Stimulated activated CD8-positive, alpha-beta memory T cell treated with anti-CD3 and anti-CD28 coated beads, Interleukin-15, amount 100 ng/mL, for 24 hours (primary cell): ENCODE measurements at regions not wholly inside any gene's neighbourhood (a gene's known extent, or its start where the extent isn't known, plus 50 kb on each side); places are given as distances from the start of the nearest gene placed in this dataset.

ENCODE experiments used
- DNase-seq: peaks from one replicate; pipeline ENCODE4 v3.0.0-alpha.2; 2020; ENCODE audit warnings: low read depth

DNA sequence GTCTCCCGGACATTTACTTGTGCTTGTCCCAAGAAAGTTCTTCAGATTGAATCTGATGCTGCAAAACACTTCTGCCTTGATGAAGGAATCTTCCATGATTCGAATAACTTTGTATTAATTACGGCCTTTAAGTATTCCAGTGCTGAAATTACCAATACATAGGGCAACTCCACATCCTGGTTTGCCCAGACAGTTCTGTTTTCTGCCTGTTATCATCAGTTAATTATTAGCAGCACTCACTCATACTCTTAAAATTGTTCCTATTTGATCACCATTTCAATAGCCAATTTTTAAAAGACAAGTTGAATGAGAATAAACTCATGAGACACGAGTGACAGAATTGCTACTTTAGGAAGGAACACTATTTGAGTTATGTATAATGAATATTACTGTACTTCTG, 620.7 kb upstream of the ZEB2 start:
- no peak for DNase-seq

- no peak for DNase-seq
Measured at GRCh38 chr2:145138626-145139025, 618.7 kb upstream of the ZEB2 start.

DNA sequence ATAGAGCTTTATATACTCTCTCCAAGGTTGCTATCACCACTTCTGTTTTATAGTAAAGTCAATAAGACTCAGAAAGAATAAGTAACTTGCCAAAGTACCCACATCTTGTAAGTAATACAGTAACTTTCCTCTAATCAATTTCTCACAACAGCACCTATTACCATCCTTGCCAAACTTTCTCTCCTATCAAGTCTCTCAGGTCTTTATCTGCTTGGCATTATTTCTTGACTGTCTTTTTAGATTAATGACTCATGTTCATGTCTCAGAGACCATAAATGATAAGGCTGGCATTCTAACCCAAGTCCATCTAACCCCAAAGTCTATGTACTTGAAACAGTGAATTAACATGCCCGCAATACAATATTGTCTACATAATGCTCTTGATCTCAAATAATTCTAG, 618.0 kb upstream of the ZEB2 start:
- no peak for DNase-seq

GRCh38 chr2:145137211-145137610, 617.3 kb upstream of the ZEB2 start:
- DNase-seq, result no peak

GRCh38 chr2:145136702-145137101, 616.8 kb upstream of the ZEB2 start:
- DNase-seq, result no peak

DNA sequence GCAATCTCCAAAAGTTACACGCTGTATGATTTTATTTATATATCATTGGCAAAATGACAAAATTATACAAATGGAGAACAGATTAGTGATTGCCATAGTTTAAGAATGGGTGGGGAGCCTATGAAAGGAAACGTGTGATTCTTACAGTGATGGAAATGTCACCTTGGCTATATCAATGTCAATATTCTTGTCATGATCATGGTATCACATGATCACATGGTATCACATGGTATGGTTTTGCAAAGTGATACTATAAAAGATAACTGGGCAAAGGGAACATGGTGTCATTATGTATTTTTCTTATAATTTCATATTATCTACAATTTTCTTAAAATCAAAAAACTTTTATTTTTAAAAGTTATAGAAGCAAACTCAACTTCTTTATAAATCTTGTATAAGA, 606.2 kb upstream of the ZEB2 start:
- no peak for DNase-seq

DNA sequence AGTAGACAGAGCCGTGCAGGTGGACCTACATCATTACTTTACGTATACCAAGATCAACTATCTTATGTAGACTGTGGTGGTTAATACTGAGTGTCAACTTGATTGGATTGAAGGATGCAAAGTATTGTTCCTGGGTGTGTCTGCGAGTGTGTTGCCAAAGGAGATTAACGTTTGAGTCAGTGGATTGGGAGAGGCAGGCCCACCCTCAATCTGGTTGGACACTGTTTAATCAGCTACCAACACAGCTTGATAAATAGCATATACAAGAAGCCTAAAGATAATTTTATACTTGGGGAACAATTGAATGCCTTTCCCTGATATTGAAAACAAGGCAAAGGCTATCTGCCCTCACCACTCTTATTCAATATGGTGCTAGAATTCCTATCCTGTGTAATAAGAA, 604.2 kb upstream of the ZEB2 start:
- DNase-seq, result no peak

GRCh38 chr2:145123606-145124005, 603.7 kb upstream of the ZEB2 start:
- no peak for DNase-seq

- no peak for DNase-seq
Measured at GRCh38 chr2:145119225-145119624, 599.3 kb upstream of the ZEB2 start.

DNA sequence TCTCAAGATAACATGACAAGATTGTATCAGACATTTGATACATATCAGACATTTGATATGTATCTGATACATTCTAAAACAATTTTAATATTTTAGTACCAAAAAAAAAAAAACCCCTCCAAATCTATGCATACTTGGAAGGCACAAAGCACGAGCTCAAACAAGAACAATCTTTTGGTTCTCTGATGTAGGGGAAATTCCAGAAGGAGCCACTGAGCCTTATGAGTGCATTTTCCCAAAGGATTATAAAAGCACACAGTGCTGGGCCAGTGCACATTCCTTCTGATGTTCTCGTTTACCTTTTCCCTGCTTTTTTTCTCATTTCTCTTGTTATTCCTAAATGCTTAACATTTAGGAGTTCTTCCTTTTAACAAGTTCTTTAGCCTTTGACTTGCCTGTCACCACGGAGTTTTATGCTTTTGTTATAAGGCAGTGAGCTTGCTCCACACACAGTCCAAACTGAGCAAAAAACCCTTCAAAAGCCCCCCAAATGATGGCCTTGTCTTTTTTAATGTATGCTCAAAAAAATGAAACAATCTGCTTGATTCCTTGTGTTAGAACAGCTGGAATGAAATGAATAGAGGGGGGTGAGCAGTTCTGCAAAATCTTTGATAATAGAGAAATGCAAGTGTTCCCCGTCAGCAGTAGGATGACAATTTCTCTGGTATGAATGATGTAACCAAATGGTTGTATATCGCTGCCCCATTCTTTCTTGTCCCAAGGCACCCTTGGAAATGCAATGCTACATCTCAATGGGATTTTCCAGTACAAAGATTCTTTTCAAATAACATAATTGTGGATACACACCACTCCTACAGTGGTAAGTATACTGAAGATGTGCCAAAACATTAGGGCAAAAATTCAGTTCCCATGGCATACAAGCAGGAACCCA, 597.2 kb upstream of the ZEB2 start:
- no peak for DNase-seq

- DNase-seq, result no peak
Measured at GRCh38 chr2:145116056-145116455, 596.1 kb upstream of the ZEB2 start.

DNA sequence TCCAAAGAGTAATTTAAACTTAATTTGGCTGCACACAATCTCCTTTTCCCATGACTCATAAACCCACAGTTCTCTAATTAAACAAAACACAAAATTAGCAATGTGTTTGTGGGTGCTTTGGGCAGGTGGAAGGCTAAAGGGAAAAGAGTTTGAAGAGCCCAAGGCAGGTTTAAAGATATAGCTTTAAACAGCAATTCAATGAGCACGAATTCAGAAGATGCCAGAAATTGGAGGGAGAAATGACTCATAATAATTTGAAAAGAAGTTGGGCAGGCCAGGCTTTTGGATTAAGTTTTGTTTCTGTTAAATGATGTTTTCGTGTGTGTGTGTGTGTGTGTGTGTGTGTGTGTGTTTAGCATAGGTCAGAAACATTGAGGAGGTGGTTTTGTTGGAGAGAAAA, 594.8 kb upstream of the ZEB2 start:
- DNase-seq, result no peak

DNA sequence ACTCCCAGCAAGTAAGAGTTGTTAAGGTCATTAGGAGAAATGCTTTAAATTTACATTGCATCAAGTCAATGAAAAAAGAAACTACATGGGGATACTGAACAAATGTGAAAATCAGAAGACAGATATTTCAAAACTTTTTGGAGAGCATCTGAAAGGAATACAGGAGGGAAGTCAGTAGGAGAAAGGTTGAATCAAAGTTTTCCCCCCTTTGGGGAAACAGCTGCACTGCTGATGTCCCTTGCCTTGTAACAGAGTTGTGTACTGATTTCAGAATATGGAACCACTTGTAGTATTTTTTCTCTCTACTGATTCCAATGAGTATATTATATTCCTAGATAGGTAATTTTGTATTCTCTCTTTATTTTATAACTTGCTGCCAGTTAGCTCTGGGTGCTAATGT, 592.5 kb upstream of the ZEB2 start:
- DNase-seq, result no peak

DNA sequence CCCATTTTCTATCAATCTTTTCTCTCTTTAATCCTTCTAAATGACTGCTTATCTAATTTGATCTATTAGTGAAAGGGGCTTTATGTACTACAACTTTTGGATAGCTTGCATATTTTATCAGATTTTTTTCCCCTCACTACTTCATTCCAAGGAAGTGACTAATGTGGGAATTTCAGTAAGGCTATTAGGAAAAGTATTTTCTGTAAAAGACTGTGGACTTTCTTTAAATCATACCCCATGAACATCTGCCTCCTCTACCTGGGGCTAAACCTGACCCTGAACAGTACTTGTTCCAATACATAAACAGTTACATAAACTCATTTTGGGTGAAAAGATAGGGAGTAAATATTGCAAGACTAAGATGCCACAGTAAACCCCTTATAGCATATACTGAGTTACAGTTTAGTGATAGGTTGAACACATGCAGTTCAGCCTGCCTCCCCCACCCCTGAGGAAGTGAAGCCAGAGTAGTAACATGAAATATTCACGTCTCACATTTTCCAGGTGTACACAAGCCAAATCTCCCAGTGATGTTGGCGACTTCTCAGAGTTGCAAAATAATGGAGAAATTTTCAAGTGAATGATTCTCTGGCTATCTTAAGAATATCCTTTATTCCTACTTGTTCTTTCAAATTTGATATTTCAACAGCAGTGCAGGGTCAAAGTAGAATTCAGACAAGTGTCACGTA, 590.9 kb upstream of the ZEB2 start:
- no peak for DNase-seq

DNA sequence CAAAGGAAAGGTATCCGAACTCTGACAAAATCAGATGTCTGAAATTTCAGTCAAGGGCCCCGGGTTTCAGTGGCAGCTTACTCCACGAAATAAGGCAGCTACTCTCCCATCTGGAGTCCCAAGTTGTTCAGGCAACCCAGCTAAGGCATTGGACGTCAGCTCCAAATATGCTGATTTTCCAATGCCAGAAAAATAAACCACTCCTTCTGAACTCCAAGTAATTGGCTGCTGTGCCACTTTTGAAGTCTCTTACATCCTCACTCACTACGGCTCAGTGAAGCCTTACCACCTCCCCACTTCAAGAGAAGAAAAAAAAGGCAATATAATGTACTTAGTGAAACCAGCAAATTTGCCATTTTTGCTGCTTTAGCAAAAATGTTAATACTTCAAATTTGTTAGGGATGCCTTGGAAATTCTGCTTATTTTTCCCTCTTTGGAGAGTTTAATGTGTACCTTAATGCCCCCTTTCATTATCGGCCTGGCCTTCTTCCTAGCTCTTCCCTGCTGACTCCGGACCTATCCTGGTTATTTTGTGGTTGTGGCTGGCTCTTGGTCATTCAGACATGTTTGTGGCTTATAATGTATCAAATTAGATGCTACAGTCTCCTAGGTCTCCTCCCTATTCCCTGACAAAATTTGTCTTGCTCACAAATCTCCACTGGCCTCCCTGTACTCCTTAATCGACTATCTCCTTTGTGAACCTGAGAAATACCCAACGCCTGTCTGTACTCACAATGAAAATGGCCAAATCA, 589.2 kb upstream of the ZEB2 start:
- DNase-seq, result no peak

DNA sequence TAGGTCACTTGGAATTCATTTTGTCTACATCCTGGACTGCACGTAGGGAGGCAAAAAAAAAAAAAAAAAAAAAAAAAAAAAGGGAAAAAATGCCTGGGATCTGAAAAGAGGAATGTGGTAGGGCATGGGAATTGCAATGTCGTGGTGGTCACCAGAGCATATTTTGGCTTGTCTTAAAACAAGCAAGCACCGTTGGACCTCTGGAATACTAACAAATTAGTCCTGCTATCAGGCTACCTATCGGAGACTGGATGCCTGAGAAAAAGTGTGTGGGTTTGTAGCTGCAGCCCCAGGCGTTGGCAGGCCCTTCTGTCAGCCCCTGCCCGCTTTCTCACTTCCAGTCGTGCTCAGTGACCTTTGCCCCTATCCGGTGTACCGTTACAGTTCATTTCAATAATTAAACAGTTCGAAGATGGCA, 588.5 kb upstream of the ZEB2 start:
- DNase-seq, result no peak

- DNase-seq, result no peak
Measured at GRCh38 chr2:145106293-145106692, 586.4 kb upstream of the ZEB2 start.

DNA sequence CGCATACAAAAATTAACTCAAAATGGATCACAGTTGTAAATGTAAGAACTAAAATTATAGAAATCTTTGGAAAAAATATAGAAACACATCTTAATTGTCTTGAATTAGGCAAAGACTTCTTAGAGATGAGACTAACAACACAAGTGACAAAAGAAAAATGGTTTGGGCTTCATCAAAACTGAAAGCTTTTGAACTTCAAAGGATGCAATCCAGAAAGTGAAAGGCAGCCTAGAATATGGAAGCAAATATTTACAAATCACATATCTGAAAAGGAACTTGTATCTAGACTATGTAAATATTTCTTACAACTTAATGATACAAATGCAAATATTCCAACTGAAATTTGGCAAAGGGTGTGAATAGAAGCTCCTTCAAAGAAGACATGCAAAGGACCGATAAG, 582.8 kb upstream of the ZEB2 start:
- no peak for DNase-seq

GRCh38 chr2:145100301-145100700, 580.4 kb upstream of the ZEB2 start:
- DNase-seq, result no peak

GRCh38 chr2:145096582-145096981, 576.7 kb upstream of the ZEB2 start:
- no peak for DNase-seq

GRCh38 chr2:145095641-145096435, 575.9 kb upstream of the ZEB2 start:
- no peak for DNase-seq

DNA sequence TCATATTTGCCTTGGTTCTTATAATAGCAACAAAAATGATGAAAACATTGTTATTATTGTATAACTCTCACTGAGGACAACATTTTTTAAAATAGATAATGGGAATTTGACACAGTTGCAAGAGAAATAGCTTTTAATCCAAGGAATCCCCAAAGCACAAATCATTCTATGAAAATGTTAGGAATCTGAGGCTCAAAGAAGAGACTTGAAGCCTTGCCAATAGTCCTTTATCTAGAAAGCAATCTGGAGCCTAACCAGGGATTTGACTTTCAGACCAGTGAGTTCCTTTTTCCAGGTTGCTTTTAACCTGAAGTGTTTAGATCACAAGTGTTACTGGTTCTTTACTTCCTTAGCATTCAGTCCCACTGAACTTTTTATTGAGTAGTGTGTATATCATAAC, 574.5 kb upstream of the ZEB2 start:
- no peak for DNase-seq
